Body of pancreas (tissue), 4 donors: ENCODE measurements at regions not wholly inside any gene's neighbourhood (a gene's known extent, or its start where the extent isn't known, plus 50 kb on each side); places are given as distances from the start of the nearest gene placed in this dataset.

Experiments used
- ATAC-seq: fragments of 150-250 bp; one replicate; pipeline ENCODE4 v1.9.1; 2016
- DNase-seq, 4 donors: peaks; one replicate each; pipeline ENCODE4 v3.0.0-alpha.2; 2019
- H3K27ac ChIP-seq, 4 donors: fragments of 200-600 bp; sonication (generic); 1 replicate in 3 of 4; 2 replicates in 1 of 4; pipeline versions ENCODE4 v1.5.1 to v1.6.1; 2016 to 2019; ENCODE audit warnings: mild to moderate bottlenecking in 1 of 4, mixed read lengths in 1 of 4, moderate library complexity in 1 of 4
- H3K27me3 ChIP-seq, 2 donors: fragments of 200-600 bp; sonication (generic); one replicate each; pipeline ENCODE4 v1.6.0; 2016; ENCODE audit warnings: mild to moderate bottlenecking in 1 of 2
- H3K36me3 ChIP-seq, 2 donors: fragments of 200-600 bp; sonication (generic); replicated peaks in 1 of 2; 2 replicates each; pipeline ENCODE4 v1.5.1; 2016; ENCODE audit warnings: low read depth in 2 of 2; ENCODE audit not compliant: insufficient read depth in 1 of 2
- H3K4me1 ChIP-seq: fragments of 200-600 bp; sonication (generic); one replicate; pipeline ENCODE4 v1.6.0; 2016
- H3K4me3 ChIP-seq, 2 donors: fragments of 200-600 bp; sonication (generic); 1 replicate in 1 of 2; 2 replicates in 1 of 2; pipeline ENCODE4 v1.5.1; 2016 to 2019
- H3K9me3 ChIP-seq, 3 donors: fragments of 200-600 bp; sonication (generic); 1 replicate in 2 of 3; 2 replicates in 1 of 3; pipeline ENCODE4 v1.5.1; 2016
- CTCF ChIP-seq, 7 experiments: fragments of 450-650 bp in 4 of 7; fragments of 200-600 bp in 3 of 7; sonication (generic) in 3 of 7; IDR thresholded peaks; one replicate each; pipeline ENCODE4 v1.5.1; 2016 to 2019; ENCODE audit warnings: antibody characterized with exemption in 7 of 7
- POLR2A ChIP-seq, 3 donors: fragments of 450-650 bp; IDR thresholded peaks; one replicate each; pipeline ENCODE4 v1.6.1; 2016; ENCODE audit warnings: antibody characterized with exemption in 3 of 3, mild to moderate bottlenecking in 2 of 3
- WGBS, 2 donors: methylation state at CpG; one replicate each; pipeline ENCODE4 v1.1.5; 2017; 5-methylcytosine and 5-hydroxymethylcytosine counted together
- intact Hi-C: fragments of 100-400 bp; cut with DNase I; formaldehyde crosslinking; loops from one replicate; pipeline ENCODE4 v1.15.1; 2023

- TF ChIP-seq POLR2A (IDR thresholded peaks at IDR 0.05) (no peak), CTCF (IDR thresholded peaks at IDR 0.05) (no peak)
- H3K4me3 ChIP-seq: no peak overlapping the region
- ATAC-seq: no peak
- WGBS, 2 donors: 69% methylated on average over 2 of the region's 2 CpGs
- H3K36me3 ChIP-seq: no peaks in the 10 kb centered on the region
- intact Hi-C loops: no loop called here
- no peaks in the 10 kb centered on the region for H3K27me3 ChIP-seq
- DNase-seq: no peak
- no peak overlapping the region for H3K27ac ChIP-seq
- no peaks in the 10 kb centered on the region for H3K4me1 ChIP-seq
- H3K9me3 ChIP-seq: peaks cover 0 to 6% (median 0%) of the 10 kb centered on the region in 3 donors
Measured at GRCh38 chr17:54835015-54835414, 65.6 kb upstream of the TOM1L1 start.

- ATAC-seq: no peak
- 75 to 77% methylated on average over 5 to 11 of the region's 11 CpGs for WGBS, 2 donors
- TF ChIP-seq CTCF (IDR thresholded peaks at IDR 0.05) (no peak), POLR2A (IDR thresholded peaks at IDR 0.05) (no peak)
- Histone ChIP-seq H3K4me1 (peaks cover 13% of the 10 kb centered on the region), H3K27me3 (no peaks in the 10 kb centered on the region), H3K9me3 (peaks cover 0 to 6% (median 0%) of the 10 kb centered on the region in 3 donors), H3K36me3 (no peaks in the 10 kb centered on the region), H3K4me3 (no peak overlapping the region), H3K27ac (no peak overlapping the region)
- no peak for DNase-seq
- intact Hi-C loops: no loop called here
Measured at GRCh38 chr17:54836723-54837462, 63.8 kb upstream of the TOM1L1 start.

GRCh38 chr17:54838651-54839421 lies 61.8 kb upstream of the TOM1L1 start:
- intact Hi-C loops: no loop called here
- 81 to 82% methylated on average over 3 of the region's 3 CpGs for WGBS, 2 donors
- Histone ChIP-seq H3K4me3 (no peak overlapping the region), H3K27me3 (no peaks in the 10 kb centered on the region), H3K9me3 (peaks cover 0 to 6% (median 0%) of the 10 kb centered on the region in 3 donors), H3K36me3 (no peaks in the 10 kb centered on the region), H3K4me1 (peaks cover 13% of the 10 kb centered on the region), H3K27ac (no peak overlapping the region)
- no peak for ATAC-seq
- no peak for DNase-seq
- TF ChIP-seq CTCF (IDR thresholded peaks at IDR 0.05) (no peak), POLR2A (IDR thresholded peaks at IDR 0.05) (no peak)

GRCh38 chr17:54839447-54839846 lies 61.2 kb upstream of the TOM1L1 start:
- H3K4me3 ChIP-seq: no peak overlapping the region

More at GRCh38 chr17:54839447-54839846, 61.2 kb upstream of the TOM1L1 start:
- Histone ChIP-seq H3K27me3 (no peaks in the 10 kb centered on the region), H3K4me1 (peaks cover 13% of the 10 kb centered on the region), H3K9me3 (peaks cover 0 to 6% (median 0%) of the 10 kb centered on the region in 3 donors), H3K27ac (no peak overlapping the region), H3K36me3 (no peaks in the 10 kb centered on the region)
- intact Hi-C loops: no loop called here
- TF ChIP-seq POLR2A (IDR thresholded peaks at IDR 0.05): no peak
- no peak for TF ChIP-seq CTCF (IDR thresholded peaks at IDR 0.05)
- ATAC-seq: no peak
- no peak for DNase-seq
- WGBS, 2 donors: 79 to 88% methylated on average over 1 of the region's 1 CpG
